Hypothalamus (tissue), 51 donors: ENCODE measurements at regions not wholly inside any gene's neighbourhood (a gene's known extent, or its start where the extent isn't known, plus 50 kb on each side); places are given as distances from the start of the nearest gene placed in this dataset.
A peak's percentile ranks its signal among the peaks of the same experiment; 100 is the strongest.

Source experiments
- DNase-seq, 51 donors: peaks; one replicate each; lab custom pipeline; 2025; lab: John Stamatoyannopoulos, UW

DNA sequence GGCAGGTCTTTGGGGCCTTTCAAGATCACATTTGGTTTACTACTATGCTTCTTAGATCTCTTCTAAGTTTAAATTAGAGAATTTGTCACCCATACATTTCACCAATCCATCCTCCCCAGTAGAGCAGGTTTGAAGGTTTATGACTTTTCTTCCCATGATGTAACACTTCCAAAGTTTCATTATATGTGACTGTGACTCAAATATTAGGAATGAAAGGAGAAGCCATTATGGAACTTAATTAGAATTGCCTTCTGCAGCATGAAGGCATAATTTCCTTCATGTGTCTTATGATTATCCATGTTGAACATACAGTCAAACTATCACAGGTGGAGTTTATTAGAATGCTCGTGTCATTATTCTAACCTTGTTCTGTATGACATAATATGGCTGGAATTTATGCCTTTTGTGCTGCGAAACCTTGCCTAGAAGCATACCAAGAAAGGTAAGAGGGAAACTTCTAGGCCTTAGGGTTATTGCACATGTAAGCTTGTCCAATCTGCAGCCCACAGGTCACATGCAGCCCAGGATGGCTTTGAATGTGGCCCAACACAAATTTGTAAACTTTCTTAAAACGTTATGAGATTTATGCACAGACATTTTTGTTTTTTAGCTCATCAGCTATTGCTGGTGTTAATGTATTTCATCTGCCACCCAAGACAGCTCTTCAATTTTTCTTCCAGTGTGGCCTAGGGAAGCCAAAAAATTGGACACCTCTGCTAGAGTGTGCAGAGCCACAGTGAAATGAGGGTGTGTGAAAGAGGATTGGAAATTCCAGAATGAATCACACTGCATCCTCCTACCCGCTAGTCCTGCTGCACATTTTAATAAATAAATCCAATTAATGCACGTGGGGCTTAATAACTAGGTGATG lies 133.6 kb downstream of the TMEM26 start:
- no peak for DNase-seq

DNA sequence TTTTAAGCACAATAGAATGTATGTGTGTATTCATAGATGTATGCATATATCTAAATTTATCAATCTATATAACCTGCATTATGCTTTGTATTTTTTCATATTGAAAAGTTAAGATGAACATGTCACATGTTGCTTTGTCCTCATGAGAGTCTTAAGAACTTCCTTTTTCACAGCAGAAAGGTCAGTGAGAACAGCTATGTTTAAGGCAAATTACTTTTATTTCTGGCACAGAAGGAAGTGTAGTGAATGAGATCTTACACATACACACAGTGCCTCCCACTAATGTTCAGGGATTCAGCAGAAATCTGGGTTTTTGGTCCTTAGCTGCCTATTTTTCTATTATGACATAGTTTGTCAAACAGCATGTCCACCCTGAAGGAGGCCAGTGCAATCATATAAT lies 134.8 kb downstream of the TMEM26 start:
- no peak for DNase-seq

DNA sequence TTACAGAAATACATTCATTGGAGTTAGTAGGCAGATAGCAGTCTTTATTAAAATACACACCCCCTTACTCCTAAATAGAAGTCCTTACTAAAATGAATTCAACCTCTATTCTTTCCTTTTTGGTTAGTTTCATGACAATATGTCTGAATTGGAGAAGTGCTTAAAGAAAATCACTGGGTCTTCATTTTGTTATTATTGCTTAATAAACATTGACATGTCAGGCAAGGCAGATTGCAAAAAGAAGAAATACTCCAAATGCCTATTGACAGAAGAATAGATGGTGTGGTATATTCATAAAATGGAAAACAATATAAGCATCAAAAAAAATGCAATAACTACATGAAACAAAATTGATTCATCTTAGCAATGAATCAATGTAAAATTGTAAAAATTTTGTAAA lies 135.5 kb downstream of the TMEM26 start:
- DNase-seq, result no peak

DNA sequence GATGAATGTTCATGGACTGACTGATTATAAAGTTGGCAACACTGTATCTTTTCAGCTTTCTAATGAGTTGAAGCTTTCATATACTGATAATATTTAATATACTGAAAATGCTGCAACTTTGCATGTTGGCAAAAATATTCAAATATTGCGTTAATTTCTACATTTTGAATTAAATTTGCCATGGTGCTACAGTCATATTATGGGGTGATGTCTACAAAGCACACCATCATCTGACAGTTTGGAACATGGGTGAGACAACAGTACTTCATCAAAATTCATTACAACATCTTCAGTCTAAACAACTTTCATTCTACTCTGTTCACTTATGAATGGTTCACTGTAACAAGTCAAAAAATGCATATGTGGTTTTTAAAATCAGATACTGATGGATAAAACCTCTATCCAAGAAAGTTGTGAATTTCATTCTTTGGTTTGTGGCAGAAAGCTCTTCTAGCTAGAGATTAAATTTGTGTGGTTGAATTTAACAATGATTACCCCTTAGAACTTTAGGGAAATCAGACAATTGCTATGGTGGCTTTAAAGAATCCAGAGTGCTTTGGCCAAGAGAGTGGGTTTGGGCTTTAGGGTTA lies 136.4 kb downstream of the TMEM26 start:
- no peak for DNase-seq

DNA sequence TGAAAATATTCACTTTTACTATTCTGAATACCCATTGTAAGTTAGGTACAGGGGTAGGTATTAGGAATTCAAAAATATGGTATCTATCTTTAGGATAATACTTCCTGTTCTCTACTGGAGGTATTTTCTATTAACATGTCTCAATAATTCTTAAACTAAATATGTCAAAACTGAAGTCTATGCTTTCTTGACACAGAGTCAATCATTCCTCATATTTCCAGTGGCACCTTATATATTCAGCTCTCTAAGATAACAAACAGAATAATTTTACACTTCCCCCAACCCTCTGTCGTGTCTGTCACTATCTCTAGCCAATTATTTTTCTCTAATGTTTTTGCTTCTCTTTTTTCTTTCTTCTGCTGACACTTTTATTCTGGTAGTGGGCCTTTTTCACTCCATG lies 138.9 kb downstream of the TMEM26 start:
- DNase-seq, result no peak

DNA sequence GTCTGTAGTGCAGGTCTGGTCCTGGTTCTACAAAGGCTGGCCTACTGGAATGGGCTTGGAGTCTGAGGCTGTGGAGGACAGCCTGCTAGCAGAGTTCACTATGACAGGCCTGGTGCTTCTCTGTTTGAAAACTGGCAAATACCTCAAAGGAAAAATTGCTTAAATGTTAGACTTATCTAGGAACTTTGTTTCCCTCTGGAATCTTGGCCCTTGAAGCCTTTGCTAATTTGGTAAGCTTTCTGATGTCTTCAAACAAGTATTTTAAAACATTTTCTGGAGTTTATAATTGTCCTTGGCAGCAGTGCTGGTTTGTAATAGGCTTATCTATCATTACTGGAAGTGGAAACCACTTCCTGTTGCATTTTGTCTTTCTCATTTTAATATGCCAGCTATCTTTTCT lies 139.7 kb downstream of the TMEM26 start:
- no peak for DNase-seq

DNA sequence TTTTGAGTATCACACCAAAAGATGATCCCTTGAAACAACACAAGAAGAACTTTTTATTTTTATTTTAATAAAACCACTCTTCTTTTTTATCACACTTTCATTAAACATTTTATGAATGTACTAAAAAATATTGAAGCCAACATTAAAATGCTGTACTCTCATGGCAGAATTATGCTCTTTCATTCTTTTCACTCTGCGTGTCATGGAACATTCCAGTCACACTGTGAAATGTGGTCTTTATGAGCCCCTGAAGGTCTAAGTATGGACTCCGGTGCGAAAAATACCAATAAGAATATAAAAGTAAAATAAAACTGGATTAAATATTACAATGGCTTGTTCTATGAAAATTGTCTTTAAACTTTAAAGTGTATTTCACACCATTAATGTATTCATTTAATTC lies 148.4 kb downstream of the TMEM26 start:
- no peak for DNase-seq

DNA sequence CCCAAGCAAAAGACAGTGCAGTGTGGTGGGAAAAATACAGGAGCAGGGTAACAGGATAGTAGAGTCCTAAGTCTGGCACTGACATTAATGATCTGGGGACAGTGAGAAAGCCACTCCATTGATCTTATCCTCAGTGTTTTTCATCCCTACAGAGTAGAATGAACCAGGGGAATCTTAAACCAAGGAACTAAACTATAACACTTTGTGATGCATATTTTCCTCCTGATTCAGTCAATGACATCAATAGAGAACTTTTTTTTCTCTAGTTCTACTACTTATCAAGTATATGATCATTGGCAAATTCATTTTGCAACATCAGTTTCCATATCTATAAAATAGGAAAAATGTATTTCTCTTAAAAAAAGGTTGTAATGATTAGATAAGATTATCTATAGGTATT lies 151.1 kb downstream of the TMEM26 start:
- no peak for DNase-seq

DNA sequence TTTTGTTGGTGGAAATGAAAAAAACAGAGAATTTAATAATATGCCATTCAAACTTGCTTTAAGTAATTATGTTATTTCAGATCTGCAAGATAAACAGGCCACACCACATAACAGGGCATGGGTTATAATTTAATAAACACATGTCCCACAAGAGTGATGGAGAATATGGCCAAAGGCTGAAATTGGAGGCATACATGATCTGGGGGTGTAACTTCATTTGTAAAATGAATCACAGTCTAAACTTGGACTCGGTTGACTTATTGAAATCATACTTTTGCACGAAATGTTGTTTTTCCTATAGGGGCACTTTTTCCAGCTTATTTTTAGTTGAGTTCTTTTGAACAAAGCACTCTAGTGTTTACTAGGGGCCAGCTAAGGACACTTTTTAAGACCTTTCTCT lies 151.6 kb downstream of the TMEM26 start:
- DNase-seq, result no peak

DNA sequence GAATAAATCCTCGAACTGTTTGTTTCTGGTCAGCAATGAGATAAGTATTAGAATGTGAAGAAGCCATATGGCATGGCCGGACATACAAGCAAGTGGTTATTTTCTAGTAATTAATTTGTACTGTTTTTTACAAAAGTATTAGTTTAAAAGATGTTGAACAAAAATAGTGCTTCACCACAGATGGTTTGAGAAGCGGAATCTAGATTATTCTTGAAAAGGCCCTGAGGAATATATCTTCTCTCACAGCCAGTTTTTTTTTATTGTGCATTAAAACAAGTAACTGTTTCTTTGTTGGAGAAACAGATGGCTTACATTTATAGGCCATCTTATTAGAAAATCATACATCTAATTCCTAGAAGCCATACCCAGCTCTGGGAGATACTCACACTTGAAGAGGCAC lies 153.3 kb downstream of the TMEM26 start:
- no peak for DNase-seq

DNA sequence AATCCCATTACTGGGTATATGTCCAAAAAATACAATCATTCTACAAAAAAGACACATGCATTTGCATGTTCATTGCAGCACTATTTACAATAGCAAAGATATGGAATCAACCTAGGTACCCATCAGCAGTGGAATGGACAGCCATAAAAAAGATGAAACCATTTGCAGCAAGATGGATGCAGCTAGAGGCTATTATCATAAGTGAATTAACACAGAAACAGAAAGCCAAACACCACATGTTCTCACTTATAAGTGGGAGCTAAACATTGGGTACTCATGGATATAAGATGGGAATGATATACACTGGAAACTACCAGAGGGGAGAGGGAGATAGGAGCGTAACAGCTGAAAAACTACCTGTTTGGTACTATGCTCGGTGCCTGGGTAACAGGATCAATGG lies 154.0 kb downstream of the TMEM26 start:
- no peak for DNase-seq

DNA sequence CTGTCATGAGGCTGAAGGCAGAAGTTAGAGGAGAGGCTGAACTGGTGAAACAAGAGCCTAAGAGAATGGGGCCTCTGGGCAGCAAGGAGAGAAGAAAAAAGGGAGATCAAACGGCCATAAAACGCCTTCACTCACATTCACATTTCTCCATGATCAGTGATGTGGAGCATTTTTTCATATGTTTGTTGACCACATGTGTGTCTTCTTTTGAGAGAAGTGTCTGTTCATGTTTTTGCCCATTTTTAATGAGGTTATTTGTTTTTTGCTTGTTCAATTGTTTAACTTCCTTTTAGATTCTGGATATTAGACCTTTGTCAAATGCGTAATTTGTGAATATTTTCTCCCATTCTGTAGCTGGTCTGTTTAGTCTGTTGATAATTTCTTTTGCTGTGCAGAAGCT lies 155.0 kb downstream of the TMEM26 start:
- no peak for DNase-seq

DNA sequence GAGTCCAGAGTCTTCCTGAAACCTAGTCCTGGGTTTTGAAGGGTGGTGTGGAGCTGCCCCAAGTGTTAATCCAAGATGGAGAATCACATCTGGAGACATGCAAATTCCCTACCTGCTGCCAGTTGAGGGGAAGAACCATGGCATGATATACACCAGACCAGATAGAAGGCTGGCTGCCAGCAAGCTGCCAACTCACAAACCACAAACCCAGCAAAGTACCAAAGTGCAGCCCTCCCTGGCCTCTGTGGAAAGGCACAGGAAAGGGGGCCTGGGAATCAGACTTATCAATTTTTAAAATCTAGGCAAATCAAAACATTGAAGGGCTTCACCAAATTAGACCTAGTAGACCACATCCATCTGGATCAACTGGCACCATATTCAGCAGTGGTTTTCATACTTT lies 157.0 kb downstream of the TMEM26 start:
- no peak for DNase-seq

DNA sequence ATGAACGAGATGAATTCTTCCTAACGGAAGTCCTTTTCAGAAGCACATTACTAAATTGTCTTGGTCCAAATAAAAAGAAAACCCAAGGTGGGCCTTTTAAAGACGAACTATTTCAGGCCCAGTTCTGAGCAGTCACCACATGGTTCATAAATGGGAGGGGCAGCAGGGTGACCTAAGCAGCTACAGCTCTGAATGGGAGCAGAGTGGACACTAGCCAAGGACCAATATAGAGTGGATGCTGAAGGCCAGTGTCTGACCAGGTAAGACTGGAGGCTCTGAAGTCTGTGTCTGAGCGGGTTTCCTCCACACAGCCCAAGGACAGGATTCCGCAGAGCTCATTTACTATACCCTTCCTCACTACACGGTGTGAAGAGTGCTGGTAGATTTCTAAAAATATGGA lies 159.1 kb downstream of the TMEM26 start:
- no peak for DNase-seq

DNA sequence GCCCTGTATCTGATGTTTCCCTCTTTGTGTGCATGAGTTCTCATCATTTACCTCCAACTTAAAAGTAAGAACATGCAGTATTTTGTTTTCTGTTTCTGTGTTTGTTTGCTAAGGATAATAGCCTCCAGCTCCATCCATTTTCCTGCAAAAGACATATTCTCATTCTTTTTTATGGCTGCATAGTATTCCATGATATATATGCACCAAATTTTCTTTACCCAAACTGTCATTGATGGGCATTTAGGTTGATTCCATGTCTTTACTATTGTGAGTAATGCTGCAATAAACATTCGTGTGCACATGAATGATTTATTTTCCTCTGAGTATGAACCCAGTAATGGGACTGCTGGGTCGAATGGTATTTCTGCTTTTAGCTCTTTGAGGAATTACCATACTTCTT lies 163.4 kb downstream of the TMEM26 start:
- DNase-seq, result no peak

DNA sequence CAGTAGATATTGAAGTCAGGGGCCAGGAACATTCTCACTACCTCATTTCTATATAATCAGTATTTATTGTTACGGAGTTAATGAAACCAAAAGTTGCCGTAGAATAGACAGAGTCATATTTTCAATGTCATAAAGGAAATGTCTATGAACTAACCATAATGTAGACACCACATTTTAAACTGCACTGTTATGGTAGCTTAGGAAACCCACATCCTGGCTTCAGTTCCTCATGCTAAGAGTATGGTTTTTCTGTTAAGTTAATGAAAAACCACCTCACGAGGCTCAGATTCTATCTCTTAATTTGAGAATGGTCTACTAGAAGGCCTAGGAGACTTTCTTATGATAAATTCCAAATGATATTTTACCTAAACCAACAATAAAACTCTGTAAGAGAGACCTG lies 166.5 kb downstream of the TMEM26 start:
- no peak for DNase-seq

DNA sequence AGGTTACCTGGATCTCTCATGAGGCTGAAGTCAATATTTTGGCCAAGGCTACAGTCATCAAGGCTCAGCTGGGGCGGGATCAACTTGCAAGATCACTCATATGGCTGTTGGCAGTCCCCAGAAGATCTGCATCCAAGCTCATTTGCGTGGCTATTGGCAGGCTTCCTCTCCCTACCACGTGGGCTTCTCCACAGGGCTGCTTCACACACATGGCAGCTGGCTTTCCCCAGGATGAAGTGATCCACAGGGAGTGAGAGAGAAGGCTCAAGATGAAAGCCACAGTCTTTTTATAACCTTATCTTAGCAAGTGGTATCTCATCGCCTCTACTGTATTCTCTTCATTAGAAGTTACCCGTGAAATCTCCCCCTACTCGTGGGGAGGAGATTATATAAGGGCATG lies 167.4 kb downstream of the TMEM26 start:
- no peak for DNase-seq

DNA sequence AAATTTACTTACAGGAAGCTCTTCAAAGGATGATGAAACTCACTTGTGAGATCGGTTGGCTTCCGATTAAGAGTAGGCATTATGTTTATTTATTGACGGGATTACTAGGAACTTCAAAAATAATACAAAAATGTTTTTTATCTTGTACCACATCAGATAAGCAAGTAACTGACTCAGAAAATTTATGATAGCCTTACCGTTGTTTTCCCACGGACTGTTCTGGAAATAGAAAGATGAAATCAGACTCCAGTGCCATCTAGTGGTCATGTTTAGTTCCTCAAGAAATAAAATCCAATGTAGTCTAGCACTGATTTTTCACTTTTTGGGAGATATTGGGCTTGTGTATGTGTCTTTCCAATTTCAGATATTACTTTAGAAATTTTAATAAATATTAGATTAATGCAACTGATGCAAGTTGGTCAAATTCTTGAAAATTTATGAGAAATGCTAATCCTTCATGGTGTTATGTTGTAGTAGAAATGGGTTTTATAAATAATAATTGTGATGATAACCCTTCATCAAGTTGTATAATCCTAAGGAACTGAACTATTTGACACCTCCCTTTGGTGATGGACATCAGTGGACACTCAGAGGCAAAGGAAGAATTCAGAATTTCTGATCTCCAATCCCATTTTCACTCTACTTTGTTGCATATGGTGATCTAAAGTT lies 168.8 kb downstream of the TMEM26 start:
- DNase-seq, result peak in 1 of 51 donors; percentile 58

DNA sequence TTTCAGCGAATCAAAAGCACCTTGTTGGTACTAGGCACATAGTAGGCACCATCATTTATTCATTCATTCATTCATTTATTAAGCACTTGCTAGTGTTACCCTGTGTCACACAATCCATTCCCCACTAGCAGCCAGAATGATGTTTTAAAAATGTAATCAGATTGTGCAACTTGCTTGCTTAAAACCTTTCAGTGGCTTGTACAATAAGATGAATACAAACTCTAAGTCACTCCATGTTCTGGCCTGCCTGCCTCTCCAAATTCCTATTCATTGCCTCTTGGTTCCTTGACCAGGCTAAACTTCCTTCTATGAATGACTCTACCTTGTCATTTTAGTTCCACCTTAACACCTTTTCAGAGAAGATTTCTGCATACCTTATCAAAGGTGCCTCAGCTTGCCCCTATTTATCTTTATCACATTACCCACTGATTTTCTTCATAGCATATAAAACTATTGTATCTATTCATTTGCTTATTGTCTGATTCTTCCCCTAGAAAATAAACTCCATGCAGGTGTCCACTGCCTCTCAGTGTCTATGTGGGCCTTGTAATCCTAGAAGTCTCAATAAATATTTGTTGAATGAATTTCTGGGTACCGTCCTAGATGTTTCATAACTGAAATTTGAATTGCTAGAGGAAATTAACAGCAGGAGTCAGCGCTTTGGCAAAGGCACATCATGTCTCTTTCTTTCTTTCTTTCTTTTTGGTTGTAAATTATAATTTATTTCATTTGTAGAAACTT lies 169.5 kb downstream of the TMEM26 start:
- peak in 1 of 51 donors; percentile 4 for DNase-seq

DNA sequence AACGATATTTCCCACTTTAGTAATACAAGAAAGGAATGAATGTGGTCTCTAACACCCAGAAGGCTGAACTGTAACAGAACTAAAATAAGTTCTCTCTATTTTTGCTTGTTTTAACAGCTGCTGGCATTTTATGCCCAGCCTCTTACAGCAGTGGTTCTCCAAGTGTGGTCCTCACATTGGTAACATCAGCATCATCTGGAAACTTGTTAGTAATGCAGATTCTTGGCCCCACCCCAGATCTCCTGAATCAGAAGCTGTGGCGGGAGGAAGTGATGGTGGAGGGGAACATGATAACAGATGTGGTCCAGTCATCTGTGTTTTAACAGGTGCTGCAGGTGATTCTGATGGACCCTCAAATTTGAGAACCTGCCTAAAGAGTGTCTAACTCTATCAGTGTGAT lies 170.1 kb downstream of the TMEM26 start:
- no peak for DNase-seq

DNA sequence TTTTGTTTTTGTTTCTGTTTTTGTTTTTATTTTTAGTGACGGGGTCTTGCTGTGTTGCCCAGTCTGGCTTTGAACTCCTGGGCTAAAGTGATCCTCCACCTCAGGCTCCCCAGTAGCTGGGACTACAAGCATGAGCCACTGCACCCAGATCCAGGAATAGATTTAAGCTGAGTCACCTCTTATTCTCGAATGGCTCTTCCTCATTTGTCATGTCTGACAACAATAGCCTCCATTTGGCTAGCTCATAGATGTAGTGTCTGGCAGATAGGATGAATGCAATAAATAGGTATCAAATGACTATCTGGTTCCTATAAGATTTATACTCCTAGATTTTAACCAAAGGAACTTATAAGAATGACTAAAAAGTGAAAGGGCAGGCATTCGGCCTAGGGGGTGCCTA lies 172.9 kb downstream of the TMEM26 start:
- no peak for DNase-seq
